Pons (tissue), 1 donor: ENCODE measurements at regions not wholly inside any gene's neighbourhood (a gene's known extent, or its start where the extent isn't known, plus 50 kb on each side); places are given as distances from the start of the nearest gene placed in this dataset.
A peak's percentile ranks its signal among the peaks of the same experiment; 100 is the strongest.
"Not testable (repeated sequence)": the region's sequence is repeated elsewhere in the genome, so short reads cannot be mapped to it uniquely, and the experiment has no call there.

Source experiments
- DNase-seq: peaks from one replicate; pipeline ENCODE4 v3.0.0-alpha.2; 2016; ENCODE audit warnings: low spot score

- not testable (repeated sequence) for DNase-seq
Observed at GRCh38 chr2:91742973-91743490, 3051.6 kb downstream of the RPIA start.

DNA sequence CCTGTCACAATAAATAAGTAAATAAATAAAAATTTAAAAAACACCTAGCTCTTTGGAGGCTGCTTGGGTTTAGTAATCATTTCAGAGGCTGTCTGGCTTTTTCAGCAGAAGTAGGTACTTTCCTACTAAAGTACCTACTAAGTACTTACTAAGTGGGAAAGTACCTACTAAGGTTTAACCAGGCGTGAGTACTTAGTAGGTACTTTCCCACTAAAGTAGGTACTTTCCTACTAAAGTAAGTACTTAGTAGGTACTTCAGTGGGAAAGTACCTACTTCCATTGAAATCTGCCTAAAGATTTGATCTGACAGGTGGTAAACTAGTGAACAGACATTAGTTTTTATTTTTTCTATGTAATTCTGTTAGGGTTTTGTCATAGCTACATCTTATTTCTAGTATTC, 3052.4 kb downstream of the RPIA start:
- not testable (repeated sequence) for DNase-seq

- peak; percentile 15 for DNase-seq
Observed at GRCh38 chr2:91744700-91745141, 3053.2 kb downstream of the RPIA start.

GRCh38 chr2:91748902-91749301, 3057.4 kb downstream of the RPIA start:
- DNase-seq, result no peak

DNA sequence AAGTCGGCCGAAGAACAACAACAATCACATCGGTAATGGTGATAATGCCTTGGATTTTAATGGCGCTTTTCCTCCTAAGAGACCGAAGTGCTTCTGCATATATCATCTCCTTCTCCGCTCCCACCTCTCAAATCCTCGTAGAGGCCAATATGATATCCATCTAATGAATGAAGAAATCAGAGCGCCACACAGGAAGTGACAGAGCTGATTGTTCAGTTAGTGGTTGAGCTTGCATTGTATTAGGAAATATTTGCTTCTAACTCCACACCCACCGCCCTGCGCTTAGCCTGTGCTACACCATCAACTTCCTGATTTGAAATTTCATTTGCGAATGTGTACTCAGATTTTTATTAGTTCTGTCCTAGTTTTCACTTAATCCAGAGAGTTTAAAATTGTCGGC, 3058.2 kb downstream of the RPIA start:
- not testable (repeated sequence) for DNase-seq

GRCh38 chr2:91759361-91759941, 3068.0 kb downstream of the RPIA start:
- DNase-seq, result not testable (repeated sequence)

DNA sequence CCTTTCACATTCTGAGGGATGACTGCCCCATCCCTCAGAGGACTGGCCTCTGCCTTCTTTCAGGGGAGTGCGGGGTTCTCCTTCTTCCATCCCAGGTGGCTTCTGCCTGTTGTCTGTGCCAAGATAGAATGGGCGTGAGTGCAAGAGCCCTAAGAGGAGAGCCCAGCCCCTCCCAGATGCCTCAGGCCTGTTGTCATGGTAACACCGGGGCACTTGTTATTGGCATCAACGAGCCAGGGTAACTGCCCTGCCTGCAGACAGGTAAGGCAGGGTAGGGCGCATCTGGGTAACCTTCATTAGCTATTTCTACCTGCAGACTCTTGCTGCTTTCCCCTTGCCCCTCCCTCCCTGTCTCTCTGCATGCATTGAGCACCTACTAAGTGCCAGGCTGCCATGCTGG, 3069.2 kb downstream of the RPIA start:
- DNase-seq, result not testable (repeated sequence)

- DNase-seq, result not testable (repeated sequence)
Observed at GRCh38 chr2:91762312-91762711, 3070.8 kb downstream of the RPIA start.

DNA sequence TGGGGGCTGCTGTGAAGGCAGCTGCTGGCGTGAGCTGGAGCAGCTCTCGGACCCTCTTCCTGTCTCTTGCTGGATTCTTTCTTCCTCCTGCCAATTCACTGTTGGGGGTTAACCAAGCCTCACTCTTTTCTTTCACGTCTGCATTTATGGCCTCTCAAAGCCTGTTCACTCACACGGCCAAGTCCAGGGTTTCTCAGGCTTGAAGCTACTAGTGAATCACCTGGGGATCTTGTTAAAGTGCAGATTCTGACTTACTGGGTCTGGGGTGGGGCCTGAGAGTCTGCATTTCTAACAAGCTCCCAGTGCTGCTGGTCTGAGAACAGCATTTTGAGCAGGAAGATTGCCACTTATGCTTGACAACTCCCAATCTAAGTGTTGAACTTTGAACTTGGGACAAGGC, 3072.2 kb downstream of the RPIA start:
- DNase-seq, result not testable (repeated sequence)

- not testable (repeated sequence) for DNase-seq
Observed at GRCh38 chr2:91764581-91765002, 3073.1 kb downstream of the RPIA start.

GRCh38 chr2:91765018-91765754, 3073.7 kb downstream of the RPIA start:
- DNase-seq, result not testable (repeated sequence)

DNA sequence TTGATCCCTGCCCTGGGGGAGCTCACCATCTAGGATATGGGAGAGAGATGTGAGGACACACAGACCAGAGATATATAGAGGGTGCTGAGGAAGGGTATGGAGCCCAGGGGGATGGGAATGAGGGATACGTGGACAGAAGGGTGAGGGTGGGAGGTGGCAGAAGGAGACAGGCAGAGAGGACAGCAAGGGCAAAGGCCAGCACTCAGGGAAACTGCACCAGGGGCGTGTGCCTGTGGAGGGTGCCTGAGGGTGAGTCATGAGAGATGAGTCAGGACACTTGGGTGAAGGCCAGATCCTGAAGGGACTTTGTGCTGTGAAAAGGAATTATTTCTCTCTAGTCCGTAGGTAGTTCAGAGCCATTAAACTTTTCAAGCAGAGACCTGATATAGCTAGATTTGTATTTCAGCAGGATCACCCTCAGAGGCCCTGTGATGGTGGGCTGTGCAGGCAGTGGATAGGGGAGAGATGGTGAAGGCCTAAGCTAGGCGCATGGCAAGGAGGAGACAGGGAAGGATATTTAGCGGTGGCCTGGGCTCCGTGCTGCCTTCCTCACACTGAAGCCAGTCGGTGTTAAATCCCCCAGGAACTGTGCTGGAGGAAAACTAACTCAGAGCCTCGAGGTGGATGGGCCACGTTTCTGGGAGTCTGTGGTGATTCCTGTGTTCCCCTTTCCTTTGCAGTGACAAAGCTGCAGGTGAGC, 3075.0 kb downstream of the RPIA start:
- not testable (repeated sequence) for DNase-seq

GRCh38 chr2:91768301-91768700, 3076.8 kb downstream of the RPIA start:
- DNase-seq, result not testable (repeated sequence)

- not testable (repeated sequence) for DNase-seq
Observed at GRCh38 chr2:91768997-91769396, 3077.5 kb downstream of the RPIA start.

- DNase-seq, result not testable (repeated sequence)
Observed at GRCh38 chr2:91770046-91770575, 3078.6 kb downstream of the RPIA start.

DNA sequence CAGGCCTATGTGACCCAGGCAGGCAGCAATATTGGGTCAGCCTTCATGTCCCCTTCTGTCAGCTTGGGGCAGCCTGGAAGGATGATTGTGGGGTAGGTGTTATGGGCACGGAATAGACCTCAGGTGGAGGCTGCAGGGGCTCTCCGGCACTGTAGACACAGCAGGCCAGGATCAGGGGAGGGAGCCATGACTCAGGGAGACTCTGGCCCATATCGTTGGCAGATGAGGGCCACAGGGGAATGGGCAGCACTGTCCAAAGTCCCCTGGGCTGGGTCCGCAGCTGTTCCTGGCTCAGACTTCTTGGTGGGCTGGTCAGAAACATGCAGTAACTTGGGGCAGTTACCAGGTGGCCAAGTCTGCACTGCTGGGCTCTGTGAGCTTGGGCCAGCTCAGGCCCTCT, 3080.1 kb downstream of the RPIA start:
- DNase-seq, result not testable (repeated sequence)

DNA sequence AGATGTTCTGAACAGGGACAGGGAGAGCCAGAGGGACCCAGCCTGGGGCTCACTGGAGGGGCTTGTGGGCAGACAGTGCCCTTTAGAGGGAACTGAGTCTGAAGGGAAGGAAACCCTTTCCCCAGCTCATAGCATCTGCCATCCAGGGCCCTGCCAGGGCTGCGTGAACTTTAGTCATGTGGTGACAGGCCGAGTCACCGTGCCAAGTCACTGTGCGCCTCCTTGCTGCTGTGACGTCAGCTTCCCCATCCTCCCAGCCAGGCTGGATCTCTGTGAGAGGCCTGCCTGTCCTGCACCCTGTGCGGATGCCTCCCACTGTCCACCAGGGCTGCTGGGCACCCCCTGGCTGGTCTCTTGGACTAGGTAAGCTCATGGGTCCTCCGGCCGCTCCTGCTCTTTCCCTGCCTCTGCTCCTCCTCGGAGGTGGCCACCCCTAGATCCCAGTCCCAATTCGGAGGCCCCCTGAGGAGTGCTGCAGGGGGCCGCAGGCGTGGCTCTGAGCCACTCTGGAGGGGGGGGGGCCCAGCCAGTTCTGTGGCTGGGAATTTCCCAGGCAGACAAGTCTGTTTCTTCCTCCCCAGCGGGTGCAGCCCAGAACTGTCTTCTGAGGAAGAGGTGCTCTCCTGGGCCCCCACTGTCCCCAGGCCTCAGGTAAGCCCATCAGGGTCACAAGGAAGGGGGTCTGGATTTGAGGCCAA, 3080.9 kb downstream of the RPIA start:
- DNase-seq, result not testable (repeated sequence)

- DNase-seq, result not testable (repeated sequence)
Observed at GRCh38 chr2:91773810-91774209, 3082.3 kb downstream of the RPIA start.

- not testable (repeated sequence) for DNase-seq
Observed at GRCh38 chr2:91775193-91775592, 3083.7 kb downstream of the RPIA start.

- DNase-seq, result not testable (repeated sequence)
Observed at GRCh38 chr2:91780324-91780723, 3088.9 kb downstream of the RPIA start.

- DNase-seq, result not testable (repeated sequence)
Observed at GRCh38 chr2:91809391-91809790, 3061.8 kb upstream of the TEKT4 start.
